Gastroesophageal sphincter (tissue), 3 donors: ENCODE measurements at regions not wholly inside any gene's neighbourhood (a gene's known extent, or its start where the extent isn't known, plus 50 kb on each side); places are given as distances from the start of the nearest gene placed in this dataset.

Experiments used
- POLR2A ChIP-seq, 2 donors: fragments of 450-650 bp; IDR thresholded peaks; one replicate each; pipeline ENCODE4 v1.6.1; 2017; ENCODE audit warnings: antibody characterized with exemption in 2 of 2, mild to moderate bottlenecking in 2 of 2, moderate library complexity in 1 of 2
- POLR2AphosphoS5 ChIP-seq: sonication (generic); formaldehyde crosslinking; IDR thresholded peaks from one replicate; pipeline ENCODE4 v1.6.1; 2017; ENCODE audit warnings: antibody characterized with exemption
- TF ChIP-seq, protein P1 (sequence below), 4 experiments: fragments of 200-600 bp in 2 of 4; fragments of 450-650 bp in 2 of 4; sonication (generic) in 1 of 4; IDR thresholded peaks; one replicate each; pipeline ENCODE4 v1.5.1; 2017 to 2019; ENCODE audit warnings: antibody characterized with exemption in 4 of 4, mild to moderate bottlenecking in 2 of 4, moderate library complexity in 2 of 4

DNA sequence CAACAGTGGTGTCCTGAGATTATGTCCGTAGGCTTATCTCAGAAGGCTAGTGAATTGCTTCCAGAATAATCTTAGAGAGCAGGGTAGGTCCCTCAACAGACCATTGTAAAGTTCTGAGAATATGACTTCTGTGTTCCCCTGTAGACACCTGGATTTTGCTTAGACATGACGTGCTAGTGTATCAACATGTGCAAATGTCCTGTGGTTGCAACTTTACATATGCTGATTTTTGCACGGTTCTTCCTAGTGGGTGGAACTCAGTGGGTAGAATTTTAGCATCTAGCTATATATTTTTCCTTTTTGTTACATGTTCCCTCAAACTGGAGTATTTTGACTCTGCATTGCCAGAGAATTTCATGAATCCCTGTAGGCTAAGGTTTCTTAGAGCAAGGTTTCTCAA is 459.2 kb downstream of the RNF144B start:
- TF ChIP-seq, protein P1, sequence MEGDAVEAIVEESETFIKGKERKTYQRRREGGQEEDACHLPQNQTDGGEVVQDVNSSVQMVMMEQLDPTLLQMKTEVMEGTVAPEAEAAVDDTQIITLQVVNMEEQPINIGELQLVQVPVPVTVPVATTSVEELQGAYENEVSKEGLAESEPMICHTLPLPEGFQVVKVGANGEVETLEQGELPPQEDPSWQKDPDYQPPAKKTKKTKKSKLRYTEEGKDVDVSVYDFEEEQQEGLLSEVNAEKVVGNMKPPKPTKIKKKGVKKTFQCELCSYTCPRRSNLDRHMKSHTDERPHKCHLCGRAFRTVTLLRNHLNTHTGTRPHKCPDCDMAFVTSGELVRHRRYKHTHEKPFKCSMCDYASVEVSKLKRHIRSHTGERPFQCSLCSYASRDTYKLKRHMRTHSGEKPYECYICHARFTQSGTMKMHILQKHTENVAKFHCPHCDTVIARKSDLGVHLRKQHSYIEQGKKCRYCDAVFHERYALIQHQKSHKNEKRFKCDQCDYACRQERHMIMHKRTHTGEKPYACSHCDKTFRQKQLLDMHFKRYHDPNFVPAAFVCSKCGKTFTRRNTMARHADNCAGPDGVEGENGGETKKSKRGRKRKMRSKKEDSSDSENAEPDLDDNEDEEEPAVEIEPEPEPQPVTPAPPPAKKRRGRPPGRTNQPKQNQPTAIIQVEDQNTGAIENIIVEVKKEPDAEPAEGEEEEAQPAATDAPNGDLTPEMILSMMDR (IDR thresholded peaks at IDR 0.05) = no peak
- TF ChIP-seq POLR2A (IDR thresholded peaks at IDR 0.05) (no peak), POLR2AphosphoS5 (no peak)
